ENCODE measurements at regions not wholly inside any gene's neighbourhood (a gene's known extent, or its start where the extent isn't known, plus 50 kb on each side); places are given as distances from the start of the nearest gene placed in this dataset.

GRCh38 chr2:121028577-121028976, 256.4 kb downstream of the TFCP2L1 start:
- Histone ChIP-seq H3K4me1 (no peaks in the 10 kb centered on the region), H3K27me3 (no peaks in the 10 kb centered on the region), H3K27ac (no peak overlapping the region), H3K9me3 (no peaks in the 10 kb centered on the region), H3K36me3 (replicated peaks in 1 of 2; ENCODE audit: insufficient read depth in 1 of 2, low read depth in 2 of 2) (no peaks in the 10 kb centered on the region), H3K4me3 (no peak overlapping the region)
- intact Hi-C loops (cut with DNase I) = no loop called here
- ATAC-seq = no peak
- 69 to 78% methylated on average over 1 of the region's 1 CpG for WGBS, 2 donors
- no peak for DNase-seq
- no peak for TF ChIP-seq POLR2A (IDR thresholded peaks at IDR 0.05)
- TF ChIP-seq CTCF (IDR thresholded peaks at IDR 0.05) = no peak

- no peak for DNase-seq
- Histone ChIP-seq H3K36me3 (replicated peaks in 1 of 2; ENCODE audit: insufficient read depth in 1 of 2, low read depth in 2 of 2) (no peaks in the 10 kb centered on the region), H3K27ac (no peak overlapping the region), H3K9me3 (no peaks in the 10 kb centered on the region), H3K4me1 (peaks cover 4% of the 10 kb centered on the region), H3K27me3 (no peaks in the 10 kb centered on the region), H3K4me3 (no peak overlapping the region)
- ATAC-seq = no peak
- no peak for TF ChIP-seq POLR2A (IDR thresholded peaks at IDR 0.05)
- no peak for TF ChIP-seq CTCF (IDR thresholded peaks at IDR 0.05)
- 75 to 87% methylated on average over 3 of the region's 3 CpGs for WGBS, 2 donors
- intact Hi-C loops (cut with DNase I) = no loop called here
These were observed 254.5 kb downstream of the TFCP2L1 start for GRCh38 chr2:121030523-121030922.

GRCh38 chr2:121031568-121032340, 253.2 kb downstream of the TFCP2L1 start:
- Histone ChIP-seq H3K4me1 (peaks cover 16% of the 10 kb centered on the region), H3K27me3 (no peaks in the 10 kb centered on the region), H3K4me3 (no peak overlapping the region), H3K9me3 (no peaks in the 10 kb centered on the region), H3K36me3 (replicated peaks in 1 of 2; ENCODE audit: insufficient read depth in 1 of 2, low read depth in 2 of 2) (no peaks in the 10 kb centered on the region), H3K27ac (no peak overlapping the region)
- TF ChIP-seq POLR2A (IDR thresholded peaks at IDR 0.05) (no peak), CTCF (IDR thresholded peaks at IDR 0.05) (no peak)
- intact Hi-C loops (cut with DNase I) = no loop called here
- 93 to 94% methylated on average over 11 of the region's 12 CpGs for WGBS, 2 donors
- no peak for DNase-seq
- no peak for ATAC-seq

- no peak overlapping the region for H3K4me3 ChIP-seq
- WGBS, 2 donors = 87 to 89% methylated on average over 7 of the region's 7 CpGs
- peaks cover 23% of the 10 kb centered on the region for H3K4me1 ChIP-seq
- H3K27me3 ChIP-seq = no peaks in the 10 kb centered on the region
- DNase-seq = no peak
- no peaks in the 10 kb centered on the region for H3K9me3 ChIP-seq
- TF ChIP-seq POLR2A (IDR thresholded peaks at IDR 0.05) (no peak), CTCF (IDR thresholded peaks at IDR 0.05) (no peak)
- no peaks in the 10 kb centered on the region for H3K36me3 ChIP-seq (replicated peaks in 1 of 2; ENCODE audit: insufficient read depth in 1 of 2, low read depth in 2 of 2)
- no peak overlapping the region for H3K27ac ChIP-seq
- ATAC-seq = no peak
- intact Hi-C loops (cut with DNase I) = no loop called here
These were observed 251.5 kb downstream of the TFCP2L1 start for GRCh38 chr2:121033461-121033996.

- ATAC-seq = no peak
- Histone ChIP-seq H3K27ac (no peak overlapping the region), H3K36me3 (replicated peaks in 1 of 2; ENCODE audit: insufficient read depth in 1 of 2, low read depth in 2 of 2) (no peaks in the 10 kb centered on the region), H3K9me3 (no peaks in the 10 kb centered on the region), H3K4me3 (no peak overlapping the region), H3K4me1 (peaks cover 30% of the 10 kb centered on the region), H3K27me3 (no peaks in the 10 kb centered on the region)
- no peak for TF ChIP-seq POLR2A (IDR thresholded peaks at IDR 0.05)
- no peak for TF ChIP-seq CTCF (IDR thresholded peaks at IDR 0.05)
- WGBS, 2 donors = 87 to 96% methylated on average over 4 to 5 of the region's 5 CpGs
- DNase-seq = no peak
- intact Hi-C loops (cut with DNase I) = no loop called here
These were observed 250.5 kb downstream of the TFCP2L1 start for GRCh38 chr2:121034551-121034950.
